BE2C (cell line): ENCODE measurements at regions not wholly inside any gene's neighbourhood (a gene's known extent, or its start where the extent isn't known, plus 50 kb on each side); places are given as distances from the start of the nearest gene placed in this dataset.

Experiments used
- DNase-seq: peaks from one replicate; pipeline ENCODE4 v3.0.0-alpha.2; 2020
- H3K27me3 ChIP-seq: fragments of 250-450 bp; sonication (Bioruptor Pico); 2 replicates; pipeline ENCODE4 v1.5.1; 2020; ENCODE audit warnings: mild to moderate bottlenecking
- H3K36me3 ChIP-seq: fragments of 250-450 bp; sonication (Bioruptor Pico); 2 replicates; pipeline ENCODE4 v1.5.1; 2020; ENCODE audit warnings: mild to moderate bottlenecking
- H3K4me1 ChIP-seq: fragments of 250-450 bp; sonication (Bioruptor Pico); 2 replicates; pipeline ENCODE4 v1.5.1; 2020
- H3K4me3 ChIP-seq: 2 replicates; pipeline ENCODE4 v1.5.1; 2011; ENCODE audit warnings: low read depth, low read length
- H3K9me3 ChIP-seq: fragments of 250-450 bp; sonication (Bioruptor Pico); 2 replicates; pipeline ENCODE4 v1.5.1; 2020
- TF ChIP-seq, protein P1 (sequence below): IDR thresholded peaks from 2 replicates; pipeline ENCODE4 v1.5.1; 2012; ENCODE audit warnings: mild to moderate bottlenecking, low read depth, low read length

DNA sequence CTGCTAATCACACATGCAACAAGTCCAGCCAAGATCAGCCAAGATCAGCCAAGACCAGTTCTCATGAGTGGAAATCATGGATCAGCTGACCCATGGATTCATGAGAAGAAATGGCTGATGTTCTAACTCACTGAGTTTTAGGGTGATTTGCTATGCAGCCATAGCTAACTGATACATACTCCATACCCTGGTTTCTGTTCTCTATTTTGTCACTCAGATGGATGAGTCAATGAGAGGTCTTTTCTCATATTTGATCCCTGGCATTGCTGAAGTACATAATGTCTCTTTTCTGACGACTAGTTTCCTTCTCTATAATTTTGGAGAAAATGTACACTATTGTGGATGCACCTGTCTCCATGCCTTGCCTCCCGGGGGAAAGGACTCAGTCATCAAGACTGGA lies 118.4 kb upstream of the LY86 start:
- Histone ChIP-seq H3K27me3 (peaks cover 4% of the 10 kb centered on the region; the same call in 1 of the 2 replicates), H3K4me3 (no peak overlapping the region), H3K9me3 (no peaks in the 10 kb centered on the region), H3K36me3 (no peaks in the 10 kb centered on the region), H3K4me1 (no peaks in the 10 kb centered on the region)
- no peak for DNase-seq
- TF ChIP-seq, protein P1, sequence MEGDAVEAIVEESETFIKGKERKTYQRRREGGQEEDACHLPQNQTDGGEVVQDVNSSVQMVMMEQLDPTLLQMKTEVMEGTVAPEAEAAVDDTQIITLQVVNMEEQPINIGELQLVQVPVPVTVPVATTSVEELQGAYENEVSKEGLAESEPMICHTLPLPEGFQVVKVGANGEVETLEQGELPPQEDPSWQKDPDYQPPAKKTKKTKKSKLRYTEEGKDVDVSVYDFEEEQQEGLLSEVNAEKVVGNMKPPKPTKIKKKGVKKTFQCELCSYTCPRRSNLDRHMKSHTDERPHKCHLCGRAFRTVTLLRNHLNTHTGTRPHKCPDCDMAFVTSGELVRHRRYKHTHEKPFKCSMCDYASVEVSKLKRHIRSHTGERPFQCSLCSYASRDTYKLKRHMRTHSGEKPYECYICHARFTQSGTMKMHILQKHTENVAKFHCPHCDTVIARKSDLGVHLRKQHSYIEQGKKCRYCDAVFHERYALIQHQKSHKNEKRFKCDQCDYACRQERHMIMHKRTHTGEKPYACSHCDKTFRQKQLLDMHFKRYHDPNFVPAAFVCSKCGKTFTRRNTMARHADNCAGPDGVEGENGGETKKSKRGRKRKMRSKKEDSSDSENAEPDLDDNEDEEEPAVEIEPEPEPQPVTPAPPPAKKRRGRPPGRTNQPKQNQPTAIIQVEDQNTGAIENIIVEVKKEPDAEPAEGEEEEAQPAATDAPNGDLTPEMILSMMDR: no peak

GRCh38 chr6:6471276-6471675 lies 117.2 kb upstream of the LY86 start:
- H3K4me1 ChIP-seq: no peaks in the 10 kb centered on the region

GRCh38 chr6:6474170-6474920 lies 114.2 kb upstream of the LY86 start:
- TF ChIP-seq, protein P1: no peak
- Histone ChIP-seq H3K27me3 (peaks cover 11% of the 10 kb centered on the region), H3K36me3 (no peaks in the 10 kb centered on the region), H3K4me3 (no peak overlapping the region), H3K9me3 (no peaks in the 10 kb centered on the region), H3K4me1 (no peaks in the 10 kb centered on the region)
- DNase-seq: peak; percentile 43

More at GRCh38 chr6:6471276-6471675, 117.2 kb upstream of the LY86 start:
- Histone ChIP-seq H3K36me3 (no peaks in the 10 kb centered on the region), H3K4me3 (no peak overlapping the region), H3K27me3 (peaks cover 4% of the 10 kb centered on the region; the same call in 1 of the 2 replicates), H3K9me3 (no peaks in the 10 kb centered on the region)
- DNase-seq: no peak
- TF ChIP-seq, protein P1: no peak

- TF ChIP-seq, protein P1: no peak
- H3K36me3 ChIP-seq: no peaks in the 10 kb centered on the region
- DNase-seq: no peak
- H3K27me3 ChIP-seq: peaks cover 7% of the 10 kb centered on the region
- no peak overlapping the region for H3K4me3 ChIP-seq
- no peaks in the 10 kb centered on the region for H3K9me3 ChIP-seq
- no peaks in the 10 kb centered on the region for H3K4me1 ChIP-seq
Observed at GRCh38 chr6:6479785-6480184, 108.7 kb upstream of the LY86 start.

GRCh38 chr6:6482256-6482655 lies 106.3 kb upstream of the LY86 start:
- Histone ChIP-seq H3K27me3 (peaks cover 7% of the 10 kb centered on the region; the same call in 1 of the 2 replicates), H3K36me3 (no peaks in the 10 kb centered on the region), H3K4me3 (no peak overlapping the region), H3K9me3 (no peaks in the 10 kb centered on the region), H3K4me1 (no peaks in the 10 kb centered on the region)
- TF ChIP-seq, protein P1: no peak
- DNase-seq: no peak

- H3K4me3 ChIP-seq: no peak overlapping the region
- no peaks in the 10 kb centered on the region for H3K36me3 ChIP-seq
- TF ChIP-seq, protein P1: no peak
- H3K27me3 ChIP-seq: peaks cover 3% of the 10 kb centered on the region; the same call in 1 of the 2 replicates
- H3K4me1 ChIP-seq: no peaks in the 10 kb centered on the region
- DNase-seq: no peak
- H3K9me3 ChIP-seq: no peaks in the 10 kb centered on the region
Observed at GRCh38 chr6:6483168-6483567, 105.4 kb upstream of the LY86 start.
